ENCODE measurements at regions not wholly inside any gene's neighbourhood (a gene's known extent, or its start where the extent isn't known, plus 50 kb on each side); places are given as distances from the start of the nearest gene placed in this dataset.
"Not testable (repeated sequence)": the region's sequence is repeated elsewhere in the genome, so short reads cannot be mapped to it uniquely, and the experiment has no call there.

DNA sequence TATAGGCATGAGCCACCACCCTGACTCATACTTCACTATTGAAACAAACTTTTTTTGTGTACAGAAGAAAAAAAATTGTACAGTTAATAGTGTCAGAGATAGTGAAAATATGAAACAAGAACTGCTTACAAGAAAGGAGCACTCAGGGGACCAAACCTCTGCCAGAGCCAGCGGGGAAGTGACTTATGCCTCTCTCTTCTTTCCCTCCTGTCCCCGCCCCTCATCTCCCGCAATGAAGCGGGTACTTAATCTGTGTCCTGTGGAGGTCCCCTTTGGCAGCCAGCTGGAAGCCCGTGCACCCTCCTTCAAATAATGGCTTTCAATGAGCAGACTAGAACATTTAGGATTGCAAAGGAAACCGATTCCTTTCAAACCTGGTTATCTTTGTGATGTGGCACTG lies 51.5 kb downstream of the PPIAL4A start:
- not testable (repeated sequence) for DNase-seq (ENCODE audit: low spot score)

GRCh38 chr1:120941836-120942217 lies 52.3 kb downstream of the PPIAL4A start:
- DNase-seq (ENCODE audit: low spot score), result not testable (repeated sequence)

DNA sequence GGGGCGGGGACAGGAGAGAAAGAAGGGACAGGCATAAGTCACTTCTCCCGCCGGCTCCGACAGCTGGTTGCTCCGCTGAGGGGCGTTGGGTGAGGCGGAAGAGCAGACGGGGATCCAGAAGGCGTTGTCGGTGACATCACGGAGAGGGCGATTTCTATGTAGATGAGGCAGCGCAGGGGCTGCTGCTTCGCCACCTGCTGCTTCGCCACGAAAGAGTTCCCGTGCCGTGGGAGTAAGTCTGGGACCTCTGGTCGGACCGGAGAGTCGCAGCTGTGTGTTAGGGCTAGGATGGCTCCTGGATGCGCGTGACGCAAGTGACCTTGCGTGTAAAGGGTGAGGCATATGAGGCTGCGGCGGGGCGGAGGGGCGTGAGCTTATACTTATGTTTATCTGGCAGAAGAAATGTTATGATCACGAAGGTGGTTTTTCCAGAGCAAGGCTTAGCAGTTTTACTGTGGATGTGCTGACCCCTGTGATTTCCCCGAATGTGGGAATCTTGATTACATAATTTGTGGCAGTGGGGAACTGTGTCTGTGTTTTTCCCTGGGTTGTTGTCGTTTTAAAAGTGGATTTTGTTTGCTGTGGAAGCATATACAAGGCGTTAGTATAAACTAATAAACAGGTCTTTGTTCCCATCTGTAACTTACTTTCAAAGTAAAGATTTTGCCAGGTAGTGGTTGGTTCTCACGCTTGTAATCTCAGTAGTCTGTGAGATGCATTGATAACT lies 52.8 kb downstream of the PPIAL4A start:
- peak; percentile 83 for DNase-seq (ENCODE audit: low spot score)

- DNase-seq (ENCODE audit: low spot score), result not testable (repeated sequence)
These were observed 53.4 kb downstream of the PPIAL4A start for GRCh38 chr1:120942945-120943319.

- DNase-seq (ENCODE audit: low spot score), result not testable (repeated sequence)
These were observed 55.1 kb downstream of the PPIAL4A start for GRCh38 chr1:120944691-120945090.

GRCh38 chr1:120945122-120945521 lies 55.6 kb downstream of the PPIAL4A start:
- DNase-seq (ENCODE audit: low spot score), result not testable (repeated sequence)

DNA sequence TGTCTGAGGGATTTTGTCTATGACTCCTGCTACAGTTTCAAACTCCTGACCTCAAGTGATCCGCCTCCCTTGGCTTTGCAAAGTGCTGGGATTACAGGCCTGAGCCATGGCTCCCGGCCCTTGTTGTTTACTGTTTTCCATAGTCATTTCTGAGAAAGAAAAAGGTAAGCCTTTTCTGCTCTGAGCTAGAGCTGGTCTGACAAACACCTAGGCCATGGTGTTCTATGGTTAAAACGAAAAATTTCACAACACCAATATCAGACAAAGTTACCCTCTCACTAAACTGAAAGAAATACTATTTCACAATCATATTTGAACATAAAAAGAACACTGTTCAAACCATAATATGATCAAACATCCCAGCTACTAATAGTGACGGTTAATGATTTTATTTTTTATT lies 57.5 kb downstream of the PPIAL4A start:
- not testable (repeated sequence) for DNase-seq (ENCODE audit: low spot score)

GRCh38 chr1:120949724-120950123 lies 60.2 kb downstream of the PPIAL4A start:
- DNase-seq (ENCODE audit: low spot score), result not testable (repeated sequence)

DNA sequence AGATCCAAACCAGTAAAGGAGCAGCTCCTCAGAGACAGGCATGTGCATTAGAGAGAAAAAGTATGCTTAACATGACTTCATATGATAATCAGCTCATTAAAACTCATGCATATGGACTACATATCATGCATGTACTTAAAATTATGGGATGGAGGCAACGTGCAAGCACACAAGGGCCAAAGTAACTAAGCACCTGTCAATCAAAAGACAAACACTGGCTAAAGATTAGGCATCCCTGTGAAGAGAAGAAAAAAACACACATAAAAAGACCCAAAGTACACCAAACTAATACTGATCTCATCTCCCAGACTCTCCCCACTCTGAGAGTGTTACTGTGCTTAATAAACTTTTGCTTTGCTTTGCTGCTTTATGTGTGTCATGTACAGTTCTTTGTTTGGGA lies 61.1 kb downstream of the PPIAL4A start:
- DNase-seq (ENCODE audit: low spot score), result not testable (repeated sequence)

DNA sequence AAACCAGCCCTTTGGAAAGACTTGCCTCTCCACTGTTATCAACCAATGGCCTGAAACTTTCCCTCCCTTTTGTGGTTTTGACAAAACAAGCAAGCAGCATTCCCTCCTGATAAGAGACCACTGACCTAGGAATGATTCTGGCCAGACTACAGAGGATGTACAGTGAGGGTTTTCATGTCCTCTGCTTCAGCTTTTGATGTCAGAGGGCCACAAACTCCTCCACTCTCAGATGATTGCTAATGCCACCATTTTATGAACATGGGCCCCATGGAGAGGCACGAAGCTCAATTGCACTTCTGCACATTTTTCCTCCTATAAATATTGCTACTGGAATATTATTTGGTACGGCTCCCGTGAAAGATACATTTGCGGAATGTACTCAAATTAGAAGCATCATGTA lies 61.5 kb downstream of the PPIAL4A start:
- DNase-seq (ENCODE audit: low spot score), result not testable (repeated sequence)

DNA sequence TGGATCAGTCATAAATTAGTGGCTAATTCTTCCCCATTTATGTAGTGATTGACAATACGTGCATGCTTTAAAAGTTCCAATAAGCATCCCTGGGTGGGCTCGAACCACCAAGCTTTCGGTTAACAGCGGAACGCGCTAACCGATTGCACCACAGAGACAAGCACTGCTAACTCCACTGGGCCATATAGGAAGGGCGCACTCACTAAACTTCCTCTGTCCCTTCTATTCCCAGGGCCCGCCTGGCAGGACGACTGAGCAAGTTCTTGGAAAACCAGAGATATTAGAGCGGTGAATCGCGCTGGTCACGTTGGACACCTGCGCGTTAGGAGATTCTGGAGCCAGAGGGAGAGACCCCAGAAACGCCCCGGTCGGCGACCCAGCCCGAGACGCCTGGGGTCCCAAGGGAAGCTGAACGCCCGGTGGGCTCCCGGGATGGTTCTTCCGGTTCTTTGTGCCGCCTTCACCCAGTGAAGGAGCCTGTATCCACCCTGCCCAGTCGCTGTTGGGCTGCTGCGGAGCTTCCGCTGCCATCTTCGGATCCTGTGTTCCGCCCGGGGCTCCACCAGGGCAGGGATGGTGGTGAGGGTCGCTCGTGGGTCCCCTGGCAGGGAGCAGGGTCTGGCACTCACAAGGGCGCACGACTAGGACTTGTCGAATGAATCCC lies 62.8 kb downstream of the PPIAL4A start:
- DNase-seq (ENCODE audit: low spot score), result not testable (repeated sequence)

DNA sequence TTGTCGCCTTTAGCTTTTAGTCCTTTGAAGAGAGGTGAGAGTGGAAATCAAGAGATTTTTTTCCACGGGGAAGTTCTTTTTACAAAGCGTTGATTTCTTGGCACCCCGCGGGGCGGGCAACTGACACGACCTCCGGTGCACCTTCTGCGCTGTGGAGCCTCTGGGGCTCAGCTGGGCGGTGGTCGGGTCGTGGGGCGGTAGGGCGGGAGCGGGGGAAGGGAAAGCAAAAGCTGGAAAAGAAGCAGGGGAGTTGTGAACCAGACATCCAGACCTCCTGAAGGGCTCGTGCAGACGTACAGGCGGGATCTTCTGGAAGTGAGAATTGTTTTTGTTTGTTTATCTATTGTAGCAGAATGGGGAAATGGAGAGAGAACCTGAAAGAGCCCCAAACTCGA lies 63.3 kb downstream of the PPIAL4A start:
- not testable (repeated sequence) for DNase-seq (ENCODE audit: low spot score)

- DNase-seq (ENCODE audit: low spot score), result no peak
These were observed 65.2 kb downstream of the PPIAL4A start for GRCh38 chr1:120954736-120955135.

DNA sequence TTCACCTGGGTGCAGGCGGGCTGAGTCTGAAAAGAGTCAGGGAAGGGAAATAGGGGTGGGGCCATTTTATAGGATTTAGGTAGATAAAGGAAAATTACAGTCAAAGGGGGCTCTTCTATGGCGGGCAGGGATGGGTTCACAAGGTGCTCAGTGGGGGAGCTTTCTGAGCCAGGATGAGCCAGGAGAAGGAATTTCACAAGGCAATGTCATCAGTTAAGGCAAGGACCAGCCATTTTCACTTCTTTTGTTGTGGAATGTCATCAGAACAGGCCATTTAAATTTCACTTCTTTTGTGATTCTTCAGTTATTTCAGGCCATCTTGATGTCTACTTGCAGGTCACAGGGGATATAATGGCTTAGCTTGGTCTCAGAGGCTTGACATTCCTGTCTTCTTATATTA lies 66.4 kb downstream of the PPIAL4A start:
- DNase-seq (ENCODE audit: low spot score), result not testable (repeated sequence)

- not testable (repeated sequence) for DNase-seq (ENCODE audit: low spot score)
These were observed 76.4 kb downstream of the PPIAL4A start for GRCh38 chr1:120966018-120966417.

- DNase-seq (ENCODE audit: low spot score), result peak; percentile 21
These were observed 83.3 kb downstream of the PPIAL4A start for GRCh38 chr1:120972863-120973262.

GRCh38 chr1:120973836-120974235 lies 84.3 kb downstream of the PPIAL4A start:
- DNase-seq (ENCODE audit: low spot score), result not testable (repeated sequence)

GRCh38 chr1:120977279-120977678 lies 87.7 kb downstream of the PPIAL4A start:
- not testable (repeated sequence) for DNase-seq (ENCODE audit: low spot score)

DNA sequence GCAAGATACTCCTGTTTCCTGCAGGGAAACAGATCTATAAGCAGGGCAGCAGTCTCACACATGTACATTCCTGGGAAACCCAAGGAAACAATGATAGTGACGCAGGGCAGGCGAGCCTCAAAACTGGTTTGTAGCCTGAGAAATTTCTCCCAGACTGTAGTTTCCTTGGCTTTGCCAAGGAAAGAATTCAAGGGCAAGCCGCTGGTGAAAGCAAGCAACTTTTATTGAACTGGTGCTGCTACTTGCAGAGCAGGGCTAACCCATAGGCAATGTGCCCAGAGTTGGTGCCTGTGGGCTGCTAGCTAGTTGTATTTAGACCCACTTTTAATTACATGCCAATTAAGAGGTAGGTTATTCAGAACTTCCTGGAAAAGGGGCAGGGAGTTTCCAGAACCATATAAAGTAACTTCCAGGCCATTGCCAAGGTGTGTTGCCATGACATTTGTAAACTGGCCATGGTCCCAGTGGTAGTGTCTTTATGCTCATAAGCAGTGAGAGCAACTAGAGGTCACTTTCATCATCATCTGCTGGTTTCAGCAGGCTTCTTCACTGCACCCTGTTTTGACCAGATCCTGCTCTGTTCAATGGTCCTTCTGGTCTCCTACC lies 92.0 kb downstream of the PPIAL4A start:
- DNase-seq (ENCODE audit: low spot score), result peak; percentile 4

- not testable (repeated sequence) for DNase-seq (ENCODE audit: low spot score)
These were observed 105.0 kb downstream of the PPIAL4A start for GRCh38 chr1:120994614-120995013.

DNA sequence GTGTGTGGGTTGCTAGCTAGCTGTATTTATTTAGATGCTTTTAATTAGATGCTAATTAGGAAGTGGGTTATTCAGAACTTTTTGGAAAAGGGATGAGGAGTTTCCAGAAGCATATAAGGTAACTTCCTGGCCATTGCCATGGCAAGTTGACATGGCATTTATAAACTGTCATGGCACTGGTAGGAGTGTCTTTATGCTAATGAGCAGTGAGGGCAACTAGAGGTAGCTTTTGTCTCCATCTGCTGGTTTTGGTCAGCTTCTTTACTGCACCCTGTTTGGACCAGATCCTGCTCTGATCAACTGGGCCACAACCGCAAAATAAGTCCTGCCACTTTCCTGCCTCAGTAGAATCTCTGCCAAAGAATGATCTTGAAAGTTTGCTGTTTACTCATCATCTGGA lies 105.5 kb downstream of the PPIAL4A start:
- not testable (repeated sequence) for DNase-seq (ENCODE audit: low spot score)

GRCh38 chr1:121001090-121001726 lies 111.6 kb downstream of the PPIAL4A start:
- DNase-seq (ENCODE audit: low spot score), result not testable (repeated sequence)
